Osteoblast (primary cell): ENCODE measurements at regions not wholly inside any gene's neighbourhood (a gene's known extent, or its start where the extent isn't known, plus 50 kb on each side); places are given as distances from the start of the nearest gene placed in this dataset.

ENCODE experiments used
- DNase-seq: peaks from one replicate; pipeline ENCODE4 v3.0.0; 2011; ENCODE audit warnings: low spot score, mixed read lengths; ENCODE audit not compliant: insufficient read length; ENCODE audit errors: missing footprints
- H2AFZ ChIP-seq: 2 replicates; pipeline ENCODE4 v1.6.0; 2011; ENCODE audit warnings: mild to moderate bottlenecking, low read length
- H3K27ac ChIP-seq: 2 replicates; pipeline ENCODE4 v1.5.1; 2011; ENCODE audit warnings: mild to moderate bottlenecking, low read depth, low read length, moderate library complexity
- H3K27me3 ChIP-seq: 2 replicates; pipeline ENCODE4 v1.6.0; 2012; ENCODE audit warnings: mild to moderate bottlenecking, control low read depth, inconsistent platforms, low read length, moderate library complexity; ENCODE audit not compliant: insufficient read depth
- H3K36me3 ChIP-seq: 2 replicates; pipeline ENCODE4 v1.5.1; 2011; ENCODE audit warnings: mild to moderate bottlenecking, low read length, control low read depth, moderate library complexity; ENCODE audit not compliant: insufficient read depth
- H3K4me1 ChIP-seq: 2 replicates; pipeline ENCODE4 v1.5.1; 2011; ENCODE audit warnings: mild to moderate bottlenecking, low read length, control low read depth, moderate library complexity; ENCODE audit not compliant: insufficient read depth
- H3K4me2 ChIP-seq: 2 replicates; pipeline ENCODE4 v1.6.0; 2011; ENCODE audit warnings: mild to moderate bottlenecking, low read length; ENCODE audit not compliant: insufficient read depth
- H3K4me3 ChIP-seq: fragments of 200-600 bp; sonication (generic); 3 replicates; pipeline ENCODE4 v1.5.1; 2012; ENCODE audit warnings: mild to moderate bottlenecking, low read length, inconsistent platforms; ENCODE audit not compliant: insufficient read depth
- H3K79me2 ChIP-seq: 2 replicates; pipeline ENCODE4 v1.6.0; 2012; ENCODE audit warnings: mild to moderate bottlenecking, low read length, control low read depth, inconsistent platforms; ENCODE audit not compliant: insufficient read depth
- H3K9me3 ChIP-seq: 2 replicates; pipeline ENCODE4 v1.5.1; 2011; ENCODE audit warnings: low read depth, low read length, control low read depth
- H4K20me1 ChIP-seq: 2 replicates; pipeline ENCODE4 v1.6.0; 2012; ENCODE audit warnings: mild to moderate bottlenecking, low read length, control low read depth; ENCODE audit not compliant: insufficient read depth
- CTCF ChIP-seq: IDR thresholded peaks from 2 replicates; pipeline ENCODE4 v1.5.1; 2011; ENCODE audit warnings: mild to moderate bottlenecking, low read depth, low read length, moderate library complexity; ENCODE audit errors: extremely low read depth

GRCh38 chr2:82481207-82481606 is 1977.9 kb downstream of the SUCLG1 start:
- H3K4me2 ChIP-seq = no peak overlapping the region
- no peaks in the 10 kb centered on the region for H3K79me2 ChIP-seq
- no peaks in the 10 kb centered on the region for H4K20me1 ChIP-seq
- no peaks in the 10 kb centered on the region for H3K9me3 ChIP-seq
- H3K36me3 ChIP-seq = no peaks in the 10 kb centered on the region
- no peak overlapping the region for H3K27ac ChIP-seq
- no peak for DNase-seq
- H3K4me3 ChIP-seq = no peak overlapping the region
- H3K27me3 ChIP-seq = no peaks in the 10 kb centered on the region
- no peak overlapping the region for H2AFZ ChIP-seq
- H3K4me1 ChIP-seq = no peaks in the 10 kb centered on the region
- no peak for TF ChIP-seq CTCF

- Histone ChIP-seq H3K79me2 (no peaks in the 10 kb centered on the region), H3K4me3 (no peak overlapping the region), H3K27me3 (no peaks in the 10 kb centered on the region), H3K27ac (no peak overlapping the region), H3K4me2 (no peak overlapping the region), H2AFZ (no peak overlapping the region), H3K36me3 (no peaks in the 10 kb centered on the region), H3K9me3 (no peaks in the 10 kb centered on the region), H3K4me1 (no peaks in the 10 kb centered on the region), H4K20me1 (no peaks in the 10 kb centered on the region)
- no peak for TF ChIP-seq CTCF
- DNase-seq = no peak
These were observed 1980.4 kb downstream of the SUCLG1 start for GRCh38 chr2:82478641-82479040.

- H3K27ac ChIP-seq = no peak overlapping the region
- no peaks in the 10 kb centered on the region for H3K9me3 ChIP-seq
- no peaks in the 10 kb centered on the region for H3K27me3 ChIP-seq
- H3K4me1 ChIP-seq = no peaks in the 10 kb centered on the region
- no peak overlapping the region for H3K4me3 ChIP-seq
- no peak for DNase-seq
- TF ChIP-seq CTCF = no peak
- no peaks in the 10 kb centered on the region for H4K20me1 ChIP-seq
- no peak overlapping the region for H3K4me2 ChIP-seq
- H2AFZ ChIP-seq = no peak overlapping the region
- H3K36me3 ChIP-seq = no peaks in the 10 kb centered on the region
- H3K79me2 ChIP-seq = no peaks in the 10 kb centered on the region
These were observed 1983.0 kb downstream of the SUCLG1 start for GRCh38 chr2:82476094-82476493.

GRCh38 chr2:82428251-82428650 is 2030.8 kb downstream of the SUCLG1 start:
- Histone ChIP-seq H3K4me3 (no peak overlapping the region), H3K9me3 (no peaks in the 10 kb centered on the region), H3K79me2 (no peaks in the 10 kb centered on the region), H2AFZ (no peak overlapping the region), H3K36me3 (no peaks in the 10 kb centered on the region), H4K20me1 (no peaks in the 10 kb centered on the region), H3K27ac (no peak overlapping the region), H3K4me2 (no peak overlapping the region), H3K27me3 (no peaks in the 10 kb centered on the region), H3K4me1 (no peaks in the 10 kb centered on the region)
- no peak for DNase-seq
- no peak for TF ChIP-seq CTCF
